OCI-LY1 (cell line): ENCODE measurements at regions not wholly inside any gene's neighbourhood (a gene's known extent, or its start where the extent isn't known, plus 50 kb on each side); places are given as distances from the start of the nearest gene placed in this dataset.

Experiments used
- H2AFZ ChIP-seq: fragments of 200-600 bp; sonication (generic), shearing (Covaris generic); 2 replicates; pipeline ENCODE4 v1.6.0; 2014; ENCODE audit warnings: antibody characterized with exemption, mild to moderate bottlenecking, low read length
- H3F3A ChIP-seq: fragments of 200-600 bp; sonication (generic), shearing (Covaris generic); 2 replicates; pipeline ENCODE4 v1.6.0; 2014; ENCODE audit warnings: mild to moderate bottlenecking, antibody characterized with exemption, low read length, moderate library complexity; ENCODE audit not compliant: insufficient read depth
- H3K27ac ChIP-seq: fragments of 200-600 bp; sonication (generic); 2 replicates; pipeline ENCODE4 v1.5.1; 2014; ENCODE audit warnings: low read length, mixed run types, mild to moderate bottlenecking, low read depth; ENCODE audit not compliant: poor library complexity, severe bottlenecking
- H3K27me3 ChIP-seq: fragments of 200-600 bp; sonication (generic); 2 replicates; pipeline ENCODE4 v1.6.0; 2014; ENCODE audit warnings: antibody characterized with exemption, mild to moderate bottlenecking, low read length, moderate library complexity; ENCODE audit not compliant: insufficient read depth
- H3K36me3 ChIP-seq: fragments of 200-600 bp; sonication (generic); 2 replicates; pipeline ENCODE4 v1.6.1; 2014; ENCODE audit warnings: mild to moderate bottlenecking, antibody characterized with exemption, low read length, moderate library complexity, mixed read lengths; ENCODE audit not compliant: insufficient read depth
- H3K4me1 ChIP-seq: fragments of 200-600 bp; sonication (generic); 2 replicates; pipeline ENCODE4 v1.5.1; 2014; ENCODE audit warnings: mild to moderate bottlenecking, low read length, moderate library complexity; ENCODE audit not compliant: insufficient read depth, severe bottlenecking
- H3K4me2 ChIP-seq: fragments of 200-600 bp; sonication (generic), shearing (Covaris generic); 2 replicates; pipeline ENCODE4 v1.6.1; 2014; ENCODE audit warnings: low read length
- H3K4me3 ChIP-seq: fragments of 200-600 bp; sonication (generic); 2 replicates; pipeline ENCODE4 v1.5.1; 2014; ENCODE audit warnings: low read length, low read depth, mild to moderate bottlenecking, mixed read lengths; ENCODE audit not compliant: poor library complexity, severe bottlenecking
- H3K79me2 ChIP-seq: fragments of 200-600 bp; shearing (Covaris generic); 2 replicates; pipeline ENCODE4 v1.6.1; 2016; ENCODE audit warnings: mixed run types, low read length, mixed read lengths; ENCODE audit not compliant: insufficient read depth
- H3K9ac ChIP-seq: fragments of 200-600 bp; sonication (generic), shearing (Covaris generic); 2 replicates; pipeline ENCODE4 v1.6.1; 2014; ENCODE audit warnings: mild to moderate bottlenecking, low read length, mixed read lengths
- H3K9me2 ChIP-seq: fragments of 200-600 bp; sonication (generic), shearing (Covaris generic); 2 replicates; pipeline ENCODE4 v1.6.1; 2014; ENCODE audit warnings: low read depth, mild to moderate bottlenecking, low read length, mixed read lengths
- H3K9me3 ChIP-seq: fragments of 200-600 bp; shearing (Covaris generic); 2 replicates; pipeline ENCODE4 v1.6.1; 2014; ENCODE audit warnings: low read length, mixed read lengths
- H4K20me1 ChIP-seq: fragments of 200-600 bp; sonication (generic), shearing (Covaris generic); 2 replicates; pipeline ENCODE4 v1.6.0; 2016; ENCODE audit warnings: mild to moderate bottlenecking, low read length; ENCODE audit not compliant: insufficient read depth
- EZH2 ChIP-seq: fragments of 200-600 bp; sonication (generic), shearing (Covaris generic); IDR thresholded peaks from 2 replicates; pipeline ENCODE4 v1.8.0; 2017; ENCODE audit warnings: borderline replicate concordance, mixed run types, mild to moderate bottlenecking, antibody characterized with exemption, low read length, moderate library complexity, mixed read lengths
- TF ChIP-seq, protein P1 (sequence below): fragments of 200-600 bp; sonication (generic), shearing (Covaris generic); IDR thresholded peaks from 2 replicates; pipeline ENCODE4 v1.5.1; 2017; ENCODE audit warnings: mild to moderate bottlenecking, antibody characterized with exemption, low read length, moderate library complexity, mixed read lengths

DNA sequence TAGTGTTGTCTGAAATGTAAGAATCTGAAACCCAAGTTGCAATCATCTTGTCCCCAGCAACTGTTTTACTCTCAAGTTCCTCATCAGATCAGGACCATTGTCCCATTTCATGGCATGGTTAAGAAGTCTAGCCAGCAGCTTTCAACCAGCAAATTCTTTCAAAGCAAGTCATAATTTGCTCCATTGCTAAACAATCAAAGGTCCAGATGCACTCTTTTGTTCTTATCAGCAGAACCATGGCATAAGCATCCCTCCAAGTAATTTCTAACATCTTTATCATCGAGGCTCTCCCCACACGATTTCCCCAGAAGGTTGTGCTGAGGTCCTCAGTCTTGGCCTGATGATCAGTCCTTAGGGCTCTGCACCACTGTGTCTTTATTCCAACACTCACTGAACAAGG is 67.5 kb upstream of the APCDD1 start:
- H4K20me1 ChIP-seq, result no peaks in the 10 kb centered on the region
- no peaks in the 10 kb centered on the region for H3K4me1 ChIP-seq
- no peak for TF ChIP-seq EZH2
- TF ChIP-seq, protein P1, sequence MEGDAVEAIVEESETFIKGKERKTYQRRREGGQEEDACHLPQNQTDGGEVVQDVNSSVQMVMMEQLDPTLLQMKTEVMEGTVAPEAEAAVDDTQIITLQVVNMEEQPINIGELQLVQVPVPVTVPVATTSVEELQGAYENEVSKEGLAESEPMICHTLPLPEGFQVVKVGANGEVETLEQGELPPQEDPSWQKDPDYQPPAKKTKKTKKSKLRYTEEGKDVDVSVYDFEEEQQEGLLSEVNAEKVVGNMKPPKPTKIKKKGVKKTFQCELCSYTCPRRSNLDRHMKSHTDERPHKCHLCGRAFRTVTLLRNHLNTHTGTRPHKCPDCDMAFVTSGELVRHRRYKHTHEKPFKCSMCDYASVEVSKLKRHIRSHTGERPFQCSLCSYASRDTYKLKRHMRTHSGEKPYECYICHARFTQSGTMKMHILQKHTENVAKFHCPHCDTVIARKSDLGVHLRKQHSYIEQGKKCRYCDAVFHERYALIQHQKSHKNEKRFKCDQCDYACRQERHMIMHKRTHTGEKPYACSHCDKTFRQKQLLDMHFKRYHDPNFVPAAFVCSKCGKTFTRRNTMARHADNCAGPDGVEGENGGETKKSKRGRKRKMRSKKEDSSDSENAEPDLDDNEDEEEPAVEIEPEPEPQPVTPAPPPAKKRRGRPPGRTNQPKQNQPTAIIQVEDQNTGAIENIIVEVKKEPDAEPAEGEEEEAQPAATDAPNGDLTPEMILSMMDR, result no peak
- no peaks in the 10 kb centered on the region for H3F3A ChIP-seq
- H3K4me2 ChIP-seq, result no peak overlapping the region
- H3K9ac ChIP-seq, result no peak overlapping the region
- peaks cover 3% of the 10 kb centered on the region; the same call in 1 of the 2 replicates for H3K27me3 ChIP-seq
- H2AFZ ChIP-seq, result no peak overlapping the region
- H3K79me2 ChIP-seq, result no peaks in the 10 kb centered on the region
- H3K4me3 ChIP-seq, result no peak overlapping the region
- no peaks in the 10 kb centered on the region for H3K36me3 ChIP-seq
- no peaks in the 10 kb centered on the region for H3K9me3 ChIP-seq
- no peak overlapping the region for H3K27ac ChIP-seq
- H3K9me2 ChIP-seq, result no peaks in the 10 kb centered on the region

DNA sequence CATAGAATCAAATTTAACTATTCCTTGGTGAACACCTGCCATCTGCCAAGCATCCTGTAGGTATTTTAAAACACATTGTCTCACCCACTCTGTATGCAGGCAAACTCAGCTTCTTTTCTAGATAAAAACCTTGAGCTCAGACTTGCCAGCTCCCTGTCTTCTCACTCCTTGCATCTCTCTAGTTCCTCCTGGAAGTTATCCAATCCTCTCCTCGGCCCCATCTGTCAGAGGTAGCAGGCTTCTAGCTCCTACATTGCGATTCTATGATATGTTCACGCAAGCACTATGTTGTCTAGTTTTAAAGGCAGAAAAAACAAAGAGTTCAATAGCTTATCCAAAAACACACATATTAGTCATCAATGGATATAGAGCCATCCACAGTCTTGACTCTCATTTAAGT is 67.0 kb upstream of the APCDD1 start:
- Histone ChIP-seq H3K27ac (no peak overlapping the region), H3K4me2 (no peak overlapping the region), H2AFZ (no peak overlapping the region), H4K20me1 (no peaks in the 10 kb centered on the region), H3K4me3 (no peak overlapping the region), H3F3A (no peaks in the 10 kb centered on the region), H3K9me2 (no peaks in the 10 kb centered on the region), H3K36me3 (no peaks in the 10 kb centered on the region), H3K9me3 (no peaks in the 10 kb centered on the region), H3K9ac (no peak overlapping the region), H3K27me3 (peaks cover 3% of the 10 kb centered on the region; the same call in 1 of the 2 replicates), H3K79me2 (no peaks in the 10 kb centered on the region), H3K4me1 (no peaks in the 10 kb centered on the region)
- TF ChIP-seq EZH2, result no peak
- TF ChIP-seq, protein P1, result no peak

DNA sequence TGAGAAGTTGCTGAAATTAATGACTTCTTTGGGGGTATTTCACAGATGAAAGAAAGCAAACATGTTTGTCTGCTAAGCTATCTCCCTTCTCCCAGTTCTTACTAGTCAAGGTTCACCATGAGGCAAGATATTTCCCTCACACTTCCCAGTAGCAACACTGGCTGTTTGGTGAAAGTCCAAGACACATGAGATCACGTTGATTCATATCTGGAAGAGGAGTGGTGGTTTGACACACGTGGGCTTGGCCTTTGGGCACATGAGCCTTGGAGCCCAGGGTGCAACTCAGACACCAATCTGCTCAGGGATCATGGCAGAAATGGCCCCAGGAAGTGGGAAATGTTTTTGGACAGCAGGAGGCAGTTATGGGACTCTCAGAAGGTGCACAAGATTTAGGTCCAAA is 66.1 kb upstream of the APCDD1 start:
- Histone ChIP-seq H3K9me3 (no peaks in the 10 kb centered on the region), H3K27ac (no peak overlapping the region), H3K79me2 (no peaks in the 10 kb centered on the region), H3K36me3 (no peaks in the 10 kb centered on the region), H2AFZ (no peak overlapping the region), H3F3A (no peaks in the 10 kb centered on the region), H3K4me2 (no peak overlapping the region), H3K4me1 (no peaks in the 10 kb centered on the region), H3K9ac (no peak overlapping the region), H3K4me3 (no peak overlapping the region), H3K27me3 (peaks cover 3% of the 10 kb centered on the region; the same call in 1 of the 2 replicates), H4K20me1 (no peaks in the 10 kb centered on the region), H3K9me2 (no peaks in the 10 kb centered on the region; the same call in 1 of the 2 replicates)
- TF ChIP-seq, protein P1, result no peak
- TF ChIP-seq EZH2, result no peak
